WTC11 (cell line): ENCODE measurements at regions not wholly inside any gene's neighbourhood (a gene's known extent, or its start where the extent isn't known, plus 50 kb on each side); places are given as distances from the start of the nearest gene placed in this dataset.

Experiments
- AR ChIP-seq: fragments of 250-450 bp; sonication (Bioruptor Pico); IDR thresholded peaks from 2 replicates; pipeline ENCODE4 v1.9.0; 2021; ENCODE audit warnings: mild to moderate bottlenecking
- CTCF ChIP-seq: fragments of 200-600 bp; IDR thresholded peaks from 2 replicates; pipeline ENCODE4 v1.8.0; 2022; ENCODE audit warnings: antibody characterized with exemption
- FOXJ3 ChIP-seq: sonication (generic); formaldehyde crosslinking; IDR thresholded peaks from 2 replicates; pipeline ENCODE4 v1.9.0; 2021; ENCODE audit warnings: missing genetic modification reagents, mild to moderate bottlenecking, borderline replicate concordance
- HMGXB4 ChIP-seq: sonication (generic); formaldehyde crosslinking; IDR thresholded peaks from 2 replicates; pipeline ENCODE4 v1.8.1; 2023; ENCODE audit warnings: mild to moderate bottlenecking, moderate library complexity, missing genetic modification reagents
- IRF1 ChIP-seq: sonication (generic); formaldehyde crosslinking; IDR thresholded peaks from 2 replicates; pipeline ENCODE4 v1.8.0; 2023; ENCODE audit warnings: missing genetic modification reagents
- JUN ChIP-seq: sonication (generic); formaldehyde crosslinking; IDR thresholded peaks from 2 replicates; pipeline ENCODE4 v1.8.0; 2023; ENCODE audit warnings: mild to moderate bottlenecking, missing genetic modification reagents
- MAX ChIP-seq: sonication (generic); formaldehyde crosslinking; IDR thresholded peaks from 2 replicates; pipeline ENCODE4 v1.8.0; 2022; ENCODE audit warnings: mild to moderate bottlenecking, missing genetic modification reagents
- NFYB ChIP-seq: sonication (generic); formaldehyde crosslinking; conservative IDR thresholded peaks from 2 replicates; pipeline ENCODE4 v1.8.0; 2022; ENCODE audit warnings: low read depth, missing genetic modification reagents
- PRRX2 ChIP-seq: fragments of 250-450 bp; sonication (Bioruptor Pico); IDR thresholded peaks from 2 replicates; pipeline ENCODE4 v1.8.0; 2021; ENCODE audit warnings: mild to moderate bottlenecking
- RORB ChIP-seq: fragments of 250-450 bp; sonication (Bioruptor Pico); IDR thresholded peaks from 2 replicates; pipeline ENCODE4 v1.9.0; 2021; ENCODE audit warnings: mild to moderate bottlenecking
- TCF7 ChIP-seq: sonication (generic); formaldehyde crosslinking; IDR thresholded peaks from 2 replicates; pipeline ENCODE4 v1.8.0; 2022; ENCODE audit warnings: mild to moderate bottlenecking, low read depth, missing genetic modification reagents, moderate library complexity
- ZNF396 ChIP-seq: fragments of 250-450 bp; sonication (Bioruptor Pico); IDR thresholded peaks from 2 replicates; pipeline ENCODE4 v1.8.0; 2021; ENCODE audit warnings: mild to moderate bottlenecking, moderate library complexity, borderline replicate concordance

GRCh38 chr6:154937306-154938220 is 57.6 kb upstream of the TIAM2 start:
- TF ChIP-seq AR (CRISPR knock-in tag) = no peak
- TF ChIP-seq MAX (CRISPR knock-in tag) = no peak
- no peak for TF ChIP-seq HMGXB4 (CRISPR knock-in tag)
- TF ChIP-seq CTCF = no peak
- TF ChIP-seq ZNF396 (CRISPR knock-in tag) = no peak
- TF ChIP-seq RORB = no peak
- TF ChIP-seq FOXJ3 (CRISPR knock-in tag) = no peak
- TF ChIP-seq NFYB (CRISPR knock-in tag) = no peak
- TF ChIP-seq PRRX2 (CRISPR knock-in tag) = no peak
- TF ChIP-seq IRF1 (CRISPR knock-in tag) = no peak
- no peak for TF ChIP-seq JUN (CRISPR knock-in tag)
- TF ChIP-seq TCF7 (CRISPR knock-in tag) = no peak
